ENCODE measurements at regions not wholly inside any gene's neighbourhood (a gene's known extent, or its start where the extent isn't known, plus 50 kb on each side); places are given as distances from the start of the nearest gene placed in this dataset.
"Not testable (repeated sequence)": the region's sequence is repeated elsewhere in the genome, so short reads cannot be mapped to it uniquely, and the experiment has no call there.

- no peak for DNase-seq
Measured at GRCh38 chr1:217136895-217137205, 413.6 kb upstream of the ESRRG start.

- DNase-seq: no peak
Measured at GRCh38 chr1:217135987-217136894, 413.0 kb upstream of the ESRRG start.

DNA sequence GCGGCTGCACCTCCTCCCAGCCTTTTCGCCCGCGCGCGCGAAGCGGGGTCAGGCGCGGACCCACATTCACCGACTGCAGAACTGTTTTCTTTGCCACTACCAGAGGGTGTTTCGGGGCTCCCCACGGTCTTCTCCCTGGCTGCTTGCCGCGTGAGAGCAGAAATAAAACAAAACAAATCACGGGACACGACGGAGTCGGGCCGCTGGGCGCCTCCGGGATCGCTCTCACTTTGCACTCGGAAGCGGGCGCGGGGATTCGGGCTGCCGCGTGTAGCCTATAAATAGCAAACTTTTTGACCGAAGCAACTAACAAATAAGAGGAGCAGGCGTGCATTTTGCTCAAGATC lies 412.3 kb upstream of the ESRRG start:
- DNase-seq: peak; percentile 33

DNA sequence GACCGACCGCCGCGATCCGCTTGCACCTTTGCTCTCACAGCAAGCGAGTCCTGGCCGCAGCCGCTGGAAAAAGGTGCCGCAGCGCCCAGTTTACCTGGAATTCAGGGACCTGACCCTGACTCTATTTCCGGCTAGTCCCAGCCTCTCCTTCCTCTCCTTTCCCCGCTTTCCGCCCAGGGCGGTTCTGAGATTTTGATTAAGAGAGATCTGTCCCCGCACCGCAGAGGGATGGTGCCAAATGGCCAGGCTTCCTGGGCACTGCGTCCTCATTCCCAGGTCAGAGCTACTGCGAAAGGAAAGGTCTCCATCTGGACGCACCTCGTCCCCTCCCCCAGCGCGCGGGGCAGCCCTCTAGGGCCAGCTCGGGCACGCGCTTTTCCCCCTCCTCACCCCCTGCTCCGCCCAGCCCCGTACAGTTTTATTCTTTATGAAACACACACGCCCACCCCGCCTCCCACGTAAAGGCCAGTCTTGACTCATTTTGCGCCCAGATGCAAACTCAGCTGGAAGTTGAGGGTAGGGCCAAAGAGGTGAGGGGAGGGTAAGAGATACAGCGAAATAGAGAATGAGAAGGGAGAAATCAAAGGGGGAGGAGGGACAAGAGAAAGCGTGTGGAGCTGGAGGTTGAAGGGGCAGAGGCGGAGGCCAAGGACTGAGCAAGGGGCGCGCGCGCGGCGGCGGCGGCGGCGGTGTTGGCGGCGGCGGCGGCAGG lies 411.8 kb upstream of the ESRRG start:
- peak; percentile 51 for DNase-seq

- no peak for DNase-seq
Measured at GRCh38 chr1:217133958-217134856, 411.0 kb upstream of the ESRRG start.

DNA sequence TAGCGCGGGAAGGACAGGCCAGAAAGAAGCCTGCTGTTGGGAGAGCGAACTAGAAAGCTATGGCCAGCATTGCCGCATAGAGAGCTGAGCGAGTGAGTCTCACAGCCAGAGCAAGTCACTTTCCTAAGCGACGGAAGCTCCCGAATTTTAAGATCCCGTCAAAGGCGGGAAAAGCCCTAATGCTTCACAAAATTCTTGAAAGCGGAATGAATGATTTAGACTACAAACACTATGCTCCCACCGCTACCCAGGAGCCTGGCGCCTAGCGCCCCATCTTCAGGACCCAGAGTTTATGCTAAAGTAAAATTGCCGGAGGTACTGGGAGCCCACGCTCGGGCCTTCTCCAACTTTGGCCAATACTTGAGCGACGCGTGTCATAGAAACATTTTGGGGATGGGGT lies 409.9 kb upstream of the ESRRG start:
- no peak for DNase-seq

- DNase-seq: not testable (repeated sequence)
Measured at GRCh38 chr1:217123340-217123739, 400.1 kb upstream of the ESRRG start.

DNA sequence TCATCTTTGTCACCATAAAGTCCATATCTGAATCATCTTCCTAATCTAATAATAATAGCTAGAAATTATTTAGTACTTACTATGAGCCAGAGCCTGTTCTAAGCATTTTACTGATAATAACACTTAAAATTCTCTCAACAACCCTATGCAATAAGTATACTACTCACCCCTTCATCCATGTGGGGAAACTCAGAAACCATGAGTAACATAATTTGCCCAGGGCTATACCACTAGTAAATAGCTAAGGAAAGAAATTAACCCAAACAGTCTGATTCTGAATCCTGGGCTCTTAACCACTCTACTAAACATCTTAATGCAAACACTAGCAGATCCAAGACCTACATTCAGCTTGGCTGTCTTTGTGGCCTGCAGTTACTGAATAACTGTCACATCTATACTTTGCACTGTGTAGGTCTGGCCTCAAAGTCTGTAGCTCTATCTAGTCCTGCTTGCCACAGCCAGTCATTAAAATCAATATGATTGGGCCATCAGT lies 394.8 kb upstream of the ESRRG start:
- DNase-seq: no peak

GRCh38 chr1:217115404-217116380 lies 392.5 kb upstream of the ESRRG start:
- no peak for DNase-seq

DNA sequence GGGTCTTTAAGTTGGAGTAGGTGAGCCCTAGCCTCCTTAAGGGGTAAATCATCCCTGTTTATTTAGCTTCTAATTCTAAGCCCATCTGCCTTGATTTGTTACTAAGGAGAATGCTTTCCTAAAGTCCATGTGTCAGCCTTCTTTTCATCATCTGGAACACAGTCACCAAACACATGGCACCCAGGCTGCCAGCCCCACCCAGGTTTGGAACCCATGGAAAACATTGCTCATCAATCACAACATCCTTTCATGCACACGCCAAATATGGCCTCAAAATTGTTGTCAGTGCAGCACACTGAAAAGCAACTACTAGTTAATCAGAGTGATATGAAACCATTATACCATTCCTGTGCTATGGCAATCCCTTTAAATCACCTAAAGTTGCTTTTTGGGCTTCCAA lies 386.7 kb upstream of the ESRRG start:
- DNase-seq: no peak

DNA sequence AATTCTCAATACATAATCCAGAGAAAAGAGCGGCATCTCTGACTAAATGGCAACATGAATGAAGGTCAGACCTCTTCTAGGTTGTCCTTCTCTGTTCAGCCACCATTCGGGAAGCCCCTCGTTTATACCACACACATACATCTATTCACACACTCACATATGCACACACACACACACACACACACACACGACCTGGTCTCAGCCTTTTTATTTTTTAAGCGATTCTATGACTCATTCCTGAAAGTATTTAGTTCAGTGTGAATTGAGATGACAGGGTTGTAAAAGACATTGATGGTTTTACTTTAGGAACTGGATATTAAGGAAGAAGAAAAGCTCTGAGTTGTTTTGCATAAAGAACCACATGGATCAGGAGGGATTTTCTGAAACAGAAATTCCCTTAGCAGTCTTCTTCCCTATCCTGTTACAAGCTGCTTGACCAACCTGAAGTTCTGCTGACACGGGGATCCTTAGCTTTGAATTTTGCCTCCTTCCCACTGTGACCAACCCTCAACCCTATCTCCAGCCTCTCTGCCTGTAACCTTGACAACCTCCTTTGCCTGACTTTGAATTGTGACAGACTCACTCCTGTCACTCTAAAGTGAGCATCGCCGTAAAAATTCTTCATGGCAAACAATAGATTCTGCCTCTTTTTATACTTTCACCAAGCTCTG lies 383.1 kb upstream of the ESRRG start:
- DNase-seq: no peak

- no peak for DNase-seq
Measured at GRCh38 chr1:217105437-217105836, 382.2 kb upstream of the ESRRG start.

- DNase-seq: no peak
Measured at GRCh38 chr1:217097819-217098218, 374.6 kb upstream of the ESRRG start.

- DNase-seq: no peak
Measured at GRCh38 chr1:217096200-217096599, 373.0 kb upstream of the ESRRG start.

DNA sequence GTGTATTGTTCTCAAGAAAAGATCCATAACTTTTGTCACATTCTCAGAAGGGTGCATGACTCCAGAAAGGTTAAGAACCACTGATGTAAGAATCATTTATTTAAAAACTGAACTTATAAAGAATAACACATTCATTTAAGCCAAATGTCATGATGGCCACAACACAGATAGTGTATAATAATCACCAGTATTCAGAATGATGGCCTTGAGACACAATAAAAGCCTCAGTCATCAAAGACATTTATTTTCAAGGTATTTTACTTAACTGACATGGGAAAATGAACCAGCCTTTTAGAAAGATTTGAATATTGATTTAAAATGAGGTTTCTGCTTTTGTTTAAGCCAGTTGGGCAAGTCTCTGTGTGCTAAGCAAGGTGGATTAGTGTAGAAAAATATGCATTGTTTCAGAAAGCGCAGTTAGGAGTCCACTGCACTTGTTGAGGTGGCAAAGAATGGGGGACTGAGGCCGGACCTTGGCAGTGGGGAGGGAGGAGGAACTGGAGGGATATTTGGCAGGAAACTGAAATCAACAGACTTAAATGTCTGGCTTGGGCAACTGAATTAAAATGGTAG lies 371.9 kb upstream of the ESRRG start:
- no peak for DNase-seq

DNA sequence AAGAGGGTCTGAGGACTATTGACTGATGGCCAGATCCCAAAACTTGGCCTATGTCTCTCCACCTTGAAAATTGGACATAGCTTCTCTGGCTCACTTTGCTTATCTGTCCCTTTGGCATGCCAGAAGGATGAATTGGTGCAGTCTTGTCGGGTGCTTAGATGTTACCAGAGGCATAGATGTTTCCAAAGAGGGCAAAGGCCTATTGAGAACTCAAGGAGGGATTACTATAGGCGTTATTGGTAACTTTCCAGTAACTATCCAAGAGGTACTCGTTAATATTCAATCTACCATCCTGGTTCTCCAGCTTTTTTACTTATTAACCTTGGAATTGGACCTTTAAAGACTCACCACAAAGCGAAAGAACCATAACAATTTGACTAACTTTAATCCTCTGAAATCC lies 368.3 kb upstream of the ESRRG start:
- no peak for DNase-seq

DNA sequence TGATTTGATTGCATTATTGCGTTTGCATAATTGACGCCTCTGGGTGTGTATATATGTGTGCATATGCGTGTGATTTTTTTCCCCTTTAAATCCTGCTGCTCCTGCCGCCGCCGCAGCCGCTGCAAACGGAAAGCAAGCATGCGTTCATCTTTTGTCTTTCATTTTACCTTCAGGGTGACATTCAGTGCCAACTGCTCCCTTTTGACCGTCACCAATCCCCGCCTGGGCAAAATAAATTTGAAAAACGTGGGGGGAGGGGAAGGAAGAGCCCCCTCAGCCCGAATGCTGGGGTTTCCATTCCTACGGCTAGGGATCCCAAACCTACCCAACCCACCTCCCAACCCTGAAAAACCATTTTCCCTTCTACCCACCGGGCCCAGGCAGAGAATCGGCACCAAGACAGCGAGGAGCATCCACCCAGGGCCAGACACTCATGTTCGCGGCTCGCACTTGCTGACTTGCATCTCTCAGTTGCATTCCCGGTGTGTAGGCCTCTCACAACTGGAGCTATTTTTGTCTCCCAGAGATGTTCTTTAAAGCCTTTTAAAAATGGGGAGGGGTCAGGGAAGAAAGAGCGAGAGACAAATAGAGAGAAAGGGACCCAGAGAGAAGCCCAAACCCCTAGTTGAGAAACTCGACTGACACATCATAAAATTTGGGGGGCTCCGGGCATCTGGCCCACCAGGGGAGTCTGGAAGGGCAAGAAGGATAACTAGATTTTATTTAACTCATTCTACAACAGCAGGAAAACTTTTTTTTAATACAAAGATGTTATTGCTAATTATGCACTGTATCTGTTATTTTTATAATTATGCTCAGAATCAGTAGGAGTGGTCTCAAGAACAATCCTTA lies 367.1 kb upstream of the ESRRG start:
- peak; percentile 60 for DNase-seq

- peak; percentile 60 for DNase-seq
Measured at GRCh38 chr1:217089361-217090014, 366.3 kb upstream of the ESRRG start.

DNA sequence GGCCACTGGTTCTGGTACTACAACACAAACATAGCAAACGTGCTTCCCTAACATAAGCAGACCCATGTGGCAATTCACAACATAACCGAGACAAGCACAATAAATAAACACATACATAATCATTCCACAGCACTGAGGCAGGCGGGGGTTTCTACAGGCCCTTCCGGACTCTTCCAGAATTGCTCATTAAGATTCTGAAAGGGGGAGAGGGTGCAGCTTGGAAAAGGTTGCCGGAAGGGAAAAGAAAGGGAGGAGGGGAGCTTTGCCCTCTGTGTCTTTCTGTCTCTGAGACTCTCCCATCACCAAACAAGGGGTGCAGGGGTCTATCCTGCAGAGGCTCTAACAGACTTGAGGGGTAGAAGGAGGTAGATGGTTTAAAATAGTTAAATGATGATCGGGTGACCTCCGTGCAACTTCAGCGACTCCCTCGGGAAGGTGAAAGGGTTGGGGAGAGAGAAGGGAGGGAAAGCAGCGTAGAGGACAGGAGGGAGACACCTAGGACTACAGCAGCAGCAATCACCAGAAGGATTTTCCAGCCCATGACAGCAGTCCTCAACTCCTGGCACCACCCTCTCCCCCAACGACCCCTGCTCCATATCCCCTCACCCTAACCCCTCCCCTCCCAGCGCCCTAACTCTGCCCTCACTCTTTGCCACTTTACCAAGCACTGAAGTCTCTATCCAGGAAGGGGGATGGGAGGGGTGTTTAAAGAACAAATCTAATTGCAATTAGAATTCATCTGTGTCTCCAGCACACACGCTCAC lies 365.5 kb upstream of the ESRRG start:
- no peak for DNase-seq
